RWPE2 (cell line): ENCODE measurements at regions not wholly inside any gene's neighbourhood (a gene's known extent, or its start where the extent isn't known, plus 50 kb on each side); places are given as distances from the start of the nearest gene placed in this dataset.

Source experiments
- ATAC-seq: fragments of 200-7000 bp; cut with Tn5 transposase; 3 replicates; pipeline ENCODE4 v1.9.1; 2021; ENCODE audit warnings: low read depth
- DNase-seq: peaks from one replicate; pipeline ENCODE4 v3.0.0-alpha.2; 2020; ENCODE audit warnings: low spot score
- H3K27ac ChIP-seq: fragments of 450-650 bp; 2 replicates; pipeline ENCODE4 v1.5.1; 2017; ENCODE audit warnings: mild to moderate bottlenecking; ENCODE audit not compliant: poor library complexity, severe bottlenecking
- H3K27me3 ChIP-seq: fragments of 250-450 bp; sonication (Bioruptor Pico); 2 replicates; pipeline ENCODE4 v1.5.1; 2021; ENCODE audit warnings: mild to moderate bottlenecking, moderate library complexity; ENCODE audit not compliant: insufficient read depth, poor library complexity, severe bottlenecking
- H3K36me3 ChIP-seq: fragments of 250-450 bp; sonication (Bioruptor Pico); 2 replicates; pipeline ENCODE4 v1.5.1; 2020; ENCODE audit warnings: low read depth, mild to moderate bottlenecking, moderate library complexity
- H3K4me1 ChIP-seq: fragments of 250-450 bp; sonication (Bioruptor Pico); 2 replicates; pipeline ENCODE4 v1.5.1; 2021; ENCODE audit warnings: mild to moderate bottlenecking, moderate library complexity; ENCODE audit not compliant: insufficient read depth, poor library complexity, severe bottlenecking
- H3K4me3 ChIP-seq: fragments of 250-450 bp; sonication (Bioruptor Pico); 2 replicates; pipeline ENCODE4 v1.5.1; 2021; ENCODE audit warnings: mild to moderate bottlenecking, moderate library complexity; ENCODE audit not compliant: severe bottlenecking
- H3K9me3 ChIP-seq: fragments of 250-450 bp; sonication (Bioruptor Pico); 2 replicates; pipeline ENCODE4 v1.5.1; 2021; ENCODE audit warnings: mild to moderate bottlenecking, moderate library complexity; ENCODE audit not compliant: severe bottlenecking
- TF ChIP-seq, protein P1 (sequence below): fragments of 450-650 bp; IDR thresholded peaks from one replicate; pipeline ENCODE4 v1.5.1; 2017; ENCODE audit warnings: mild to moderate bottlenecking, moderate library complexity; ENCODE audit not compliant: poor library complexity, severe bottlenecking

DNA sequence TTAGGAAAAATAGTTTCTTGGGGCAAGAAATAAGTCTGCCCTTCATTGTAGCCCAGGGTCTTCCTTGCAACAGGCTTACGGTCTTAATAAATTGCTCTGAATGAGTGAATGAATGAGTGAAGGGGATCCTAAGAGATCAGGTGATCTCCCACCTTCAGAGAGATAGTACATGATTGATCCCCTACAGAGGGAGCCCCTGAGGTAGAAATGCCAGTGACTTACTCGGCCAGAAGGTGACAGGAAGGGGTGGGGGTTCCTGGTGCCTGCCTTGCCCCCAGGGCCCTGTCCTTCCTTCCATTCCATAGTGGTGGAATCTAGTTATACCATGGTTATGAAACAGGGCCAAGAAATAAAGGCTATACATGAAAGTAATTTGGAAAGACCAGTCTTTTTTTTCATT lies 215.3 kb upstream of the SSTR4 start:
- Histone ChIP-seq H3K27me3 (no peaks in the 10 kb centered on the region), H3K4me1 (no peaks in the 10 kb centered on the region), H3K27ac (no peak overlapping the region), H3K36me3 (no peaks in the 10 kb centered on the region), H3K9me3 (no peaks in the 10 kb centered on the region), H3K4me3 (no peak overlapping the region)
- DNase-seq (no peak), ATAC-seq (no peak)
- TF ChIP-seq, protein P1, sequence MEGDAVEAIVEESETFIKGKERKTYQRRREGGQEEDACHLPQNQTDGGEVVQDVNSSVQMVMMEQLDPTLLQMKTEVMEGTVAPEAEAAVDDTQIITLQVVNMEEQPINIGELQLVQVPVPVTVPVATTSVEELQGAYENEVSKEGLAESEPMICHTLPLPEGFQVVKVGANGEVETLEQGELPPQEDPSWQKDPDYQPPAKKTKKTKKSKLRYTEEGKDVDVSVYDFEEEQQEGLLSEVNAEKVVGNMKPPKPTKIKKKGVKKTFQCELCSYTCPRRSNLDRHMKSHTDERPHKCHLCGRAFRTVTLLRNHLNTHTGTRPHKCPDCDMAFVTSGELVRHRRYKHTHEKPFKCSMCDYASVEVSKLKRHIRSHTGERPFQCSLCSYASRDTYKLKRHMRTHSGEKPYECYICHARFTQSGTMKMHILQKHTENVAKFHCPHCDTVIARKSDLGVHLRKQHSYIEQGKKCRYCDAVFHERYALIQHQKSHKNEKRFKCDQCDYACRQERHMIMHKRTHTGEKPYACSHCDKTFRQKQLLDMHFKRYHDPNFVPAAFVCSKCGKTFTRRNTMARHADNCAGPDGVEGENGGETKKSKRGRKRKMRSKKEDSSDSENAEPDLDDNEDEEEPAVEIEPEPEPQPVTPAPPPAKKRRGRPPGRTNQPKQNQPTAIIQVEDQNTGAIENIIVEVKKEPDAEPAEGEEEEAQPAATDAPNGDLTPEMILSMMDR, result peak; percentile 22

DNA sequence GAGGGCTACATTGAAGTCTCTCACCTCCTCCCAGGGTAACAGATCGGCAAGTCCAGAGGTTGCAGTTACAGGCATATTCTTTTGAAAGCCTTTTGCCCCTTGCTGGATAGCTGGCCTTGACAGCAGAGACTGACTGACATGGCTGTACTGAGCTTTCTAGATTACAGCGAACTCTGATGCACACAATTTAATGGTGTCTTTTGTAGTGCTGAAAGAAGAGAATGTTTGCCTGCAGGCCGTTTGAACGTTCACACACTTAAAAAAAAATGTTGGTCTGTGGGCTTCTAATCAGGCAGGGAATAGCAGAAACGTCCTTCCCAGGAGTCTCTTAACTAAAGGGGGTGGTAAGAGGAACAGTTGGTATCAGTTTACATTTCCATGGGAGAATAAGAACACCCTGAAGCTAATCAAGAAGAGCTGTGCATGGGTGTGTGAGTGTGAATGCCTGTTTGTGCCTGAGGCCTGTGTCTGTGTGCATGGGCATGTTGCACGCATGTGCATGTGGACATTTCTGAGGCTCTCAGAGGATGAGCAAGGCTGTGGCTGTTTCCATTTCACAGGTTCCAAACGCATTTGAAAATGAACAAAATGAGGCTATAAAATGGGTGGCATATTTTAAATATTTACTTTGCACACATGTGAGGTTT lies 213.9 kb upstream of the SSTR4 start:
- H3K4me3 ChIP-seq, result no peak overlapping the region
- H3K27ac ChIP-seq, result no peak overlapping the region
- peaks cover 12% of the 10 kb centered on the region for H3K4me1 ChIP-seq
- DNase-seq (no peak), ATAC-seq (no peak)
- no peaks in the 10 kb centered on the region for H3K36me3 ChIP-seq
- no peaks in the 10 kb centered on the region for H3K9me3 ChIP-seq
- H3K27me3 ChIP-seq, result no peaks in the 10 kb centered on the region
- TF ChIP-seq, protein P1, result no peak

DNA sequence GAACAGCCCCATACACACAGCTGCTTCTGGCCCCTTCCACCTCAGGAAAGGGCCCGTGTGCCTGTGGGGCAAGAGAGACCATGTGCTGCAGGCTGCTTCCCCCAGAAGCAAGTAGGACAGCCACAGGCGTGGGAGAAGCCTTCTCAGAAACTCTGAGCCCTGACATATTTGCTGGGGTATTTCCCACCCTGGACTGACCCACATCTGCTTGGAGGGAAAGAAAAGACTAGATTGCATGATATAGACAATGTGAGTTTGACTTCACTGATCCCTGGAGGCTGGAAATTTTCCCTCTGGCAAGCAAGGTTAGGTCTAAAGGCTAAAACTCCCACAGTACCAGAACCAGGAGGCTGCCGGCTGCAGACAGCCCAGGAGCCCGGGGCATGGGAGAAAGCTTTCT lies 213.3 kb upstream of the SSTR4 start:
- Histone ChIP-seq H3K9me3 (no peaks in the 10 kb centered on the region), H3K4me1 (peaks cover 18% of the 10 kb centered on the region), H3K27ac (no peak overlapping the region), H3K36me3 (no peaks in the 10 kb centered on the region), H3K4me3 (no peak overlapping the region), H3K27me3 (no peaks in the 10 kb centered on the region)
- ATAC-seq (no peak), DNase-seq (no peak)
- TF ChIP-seq, protein P1, result no peak

DNA sequence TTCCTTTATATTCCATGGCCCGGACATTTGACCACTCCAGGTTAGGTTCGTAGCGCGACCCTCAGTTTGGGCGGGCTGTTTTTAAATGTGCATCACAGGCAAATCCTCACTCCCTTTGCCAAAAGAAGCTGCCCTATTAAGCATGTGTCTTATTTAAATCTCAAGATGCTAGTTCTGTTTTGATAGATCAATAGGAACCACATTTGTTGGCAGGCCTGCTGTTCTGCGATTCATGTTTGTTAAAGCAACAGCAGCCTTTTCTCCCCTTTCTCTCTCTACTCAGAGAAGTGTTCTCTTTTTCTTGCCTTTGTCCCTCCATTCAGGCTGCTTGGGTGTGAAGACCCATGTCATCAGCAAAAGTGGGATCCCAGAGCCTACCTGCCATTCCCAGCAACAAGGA lies 212.0 kb upstream of the SSTR4 start:
- Histone ChIP-seq H3K27me3 (no peaks in the 10 kb centered on the region), H3K4me3 (no peak overlapping the region), H3K27ac (no peak overlapping the region), H3K4me1 (peaks cover 29% of the 10 kb centered on the region), H3K9me3 (no peaks in the 10 kb centered on the region), H3K36me3 (no peaks in the 10 kb centered on the region)
- ATAC-seq (no peak), DNase-seq (no peak)
- TF ChIP-seq, protein P1, result no peak

DNA sequence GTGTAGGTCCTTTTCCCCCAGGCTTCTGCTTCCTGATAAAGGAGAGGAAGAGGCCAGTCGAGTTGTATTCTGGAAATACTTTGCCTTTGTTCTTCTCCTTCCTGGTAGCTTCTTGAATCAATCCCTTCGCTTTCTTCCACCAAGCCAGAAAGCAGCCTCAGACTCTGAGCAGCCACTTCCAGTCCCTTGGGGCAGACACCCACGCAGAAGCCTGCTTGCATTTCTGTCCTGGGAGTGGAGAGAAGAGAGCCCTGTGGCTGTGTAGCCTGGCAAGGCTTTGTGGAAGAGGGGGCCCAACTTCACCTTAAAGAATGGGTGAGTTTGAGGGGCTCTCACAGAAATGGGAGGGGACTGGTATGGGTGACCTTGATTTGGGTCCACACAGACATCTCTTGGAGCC lies 211.0 kb upstream of the SSTR4 start:
- Histone ChIP-seq H3K27me3 (no peaks in the 10 kb centered on the region), H3K36me3 (no peaks in the 10 kb centered on the region), H3K4me3 (no peak overlapping the region), H3K9me3 (no peaks in the 10 kb centered on the region), H3K4me1 (peaks cover 33% of the 10 kb centered on the region), H3K27ac (no peak overlapping the region)
- DNase-seq (no peak), ATAC-seq (no peak)
- TF ChIP-seq, protein P1, result no peak
